ENCODE measurements at regions not wholly inside any gene's neighbourhood (a gene's known extent, or its start where the extent isn't known, plus 50 kb on each side); places are given as distances from the start of the nearest gene placed in this dataset.
"Not testable (repeated sequence)": the region's sequence is repeated elsewhere in the genome, so short reads cannot be mapped to it uniquely, and the experiment has no call there.

DNA sequence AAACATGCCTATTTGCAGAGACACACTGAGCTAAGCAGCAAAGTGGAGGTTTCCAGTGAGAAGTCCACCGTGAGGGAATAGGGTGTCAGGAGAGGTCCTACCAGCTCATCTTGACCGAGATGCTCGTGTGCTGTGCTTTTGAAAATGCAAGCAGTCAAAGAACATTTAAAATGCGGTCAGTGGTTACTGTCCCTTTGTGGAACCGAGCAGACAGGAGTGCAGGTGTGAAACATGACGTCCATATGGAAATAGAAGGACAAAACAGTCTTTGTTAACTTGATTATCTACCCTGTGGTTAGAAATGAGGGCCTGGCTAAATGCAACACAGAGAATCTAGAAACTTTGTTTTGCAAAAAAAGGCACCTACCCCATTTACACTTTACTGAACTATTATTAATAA is 473.3 kb downstream of the SPATA31A6 start:
- H4K20me1 ChIP-seq (ENCODE audit: insufficient read depth, low read length); ATAC-seq (ENCODE audit: insufficient read depth, low read depth); H2AFZ ChIP-seq (ENCODE audit: low read depth, low read length); H3K9me3 ChIP-seq (ENCODE audit: insufficient read depth, low read length, severe bottlenecking); H3K27ac ChIP-seq (ENCODE audit: low read length); H3K4me1 ChIP-seq (ENCODE audit: insufficient read depth, low read length); H3K27me3 ChIP-seq (ENCODE audit: insufficient read depth, low read length, poor library complexity); H3K4me2 ChIP-seq (ENCODE audit: insufficient read depth, low read length); H3K4me3 ChIP-seq (ENCODE audit: low read depth in 1 of 2, low read length in 2 of 2); H3K9ac ChIP-seq (ENCODE audit: low read depth, low read length); H3K79me2 ChIP-seq (ENCODE audit: insufficient read depth, low read length); H3K36me3 ChIP-seq (ENCODE audit: insufficient read depth, low read length); DNase-seq: not testable (repeated sequence)

GRCh38 chr9:42657496-42657895 is 474.0 kb downstream of the SPATA31A6 start:
- not testable (repeated sequence) for H3K27me3 ChIP-seq (ENCODE audit: insufficient read depth, low read length, poor library complexity); H4K20me1 ChIP-seq (ENCODE audit: insufficient read depth, low read length); H3K9me3 ChIP-seq (ENCODE audit: insufficient read depth, low read length, severe bottlenecking); DNase-seq; H3K27ac ChIP-seq (ENCODE audit: low read length); H2AFZ ChIP-seq (ENCODE audit: low read depth, low read length); H3K4me1 ChIP-seq (ENCODE audit: insufficient read depth, low read length); H3K79me2 ChIP-seq (ENCODE audit: insufficient read depth, low read length); H3K4me3 ChIP-seq (ENCODE audit: low read depth in 1 of 2, low read length in 2 of 2); H3K9ac ChIP-seq (ENCODE audit: low read depth, low read length); H3K36me3 ChIP-seq (ENCODE audit: insufficient read depth, low read length); ATAC-seq (ENCODE audit: insufficient read depth, low read depth); H3K4me2 ChIP-seq (ENCODE audit: insufficient read depth, low read length)

DNA sequence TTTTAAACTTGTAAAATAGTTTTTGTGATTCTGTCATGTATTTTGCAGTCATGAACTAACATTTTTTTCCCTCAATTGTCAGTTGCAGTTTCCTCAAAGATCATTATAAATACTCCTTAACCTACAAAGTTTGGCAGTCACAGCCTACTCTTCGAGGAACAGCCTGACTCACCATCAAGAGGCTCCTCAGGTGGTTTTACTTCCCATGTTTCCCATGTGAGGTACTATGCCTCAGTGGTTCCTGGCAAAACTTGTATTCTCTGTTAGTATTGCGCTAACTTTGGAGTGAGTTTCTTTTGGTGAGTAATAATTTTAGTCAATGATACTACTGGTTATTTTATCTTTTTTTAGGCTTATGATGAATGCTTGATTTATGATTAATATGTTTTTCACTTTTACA is 513.7 kb downstream of the SPATA31A6 start:
- H3K27ac ChIP-seq (ENCODE audit: low read length); H3K27me3 ChIP-seq (ENCODE audit: insufficient read depth, low read length, poor library complexity); H4K20me1 ChIP-seq (ENCODE audit: insufficient read depth, low read length); H3K36me3 ChIP-seq (ENCODE audit: insufficient read depth, low read length); DNase-seq; H3K9ac ChIP-seq (ENCODE audit: low read depth, low read length); H3K9me3 ChIP-seq (ENCODE audit: insufficient read depth, low read length, severe bottlenecking); H3K4me2 ChIP-seq (ENCODE audit: insufficient read depth, low read length); H3K79me2 ChIP-seq (ENCODE audit: insufficient read depth, low read length); H2AFZ ChIP-seq (ENCODE audit: low read depth, low read length); ATAC-seq (ENCODE audit: insufficient read depth, low read depth); H3K4me1 ChIP-seq (ENCODE audit: insufficient read depth, low read length); H3K4me3 ChIP-seq (ENCODE audit: low read depth in 1 of 2, low read length in 2 of 2): not testable (repeated sequence)

DNA sequence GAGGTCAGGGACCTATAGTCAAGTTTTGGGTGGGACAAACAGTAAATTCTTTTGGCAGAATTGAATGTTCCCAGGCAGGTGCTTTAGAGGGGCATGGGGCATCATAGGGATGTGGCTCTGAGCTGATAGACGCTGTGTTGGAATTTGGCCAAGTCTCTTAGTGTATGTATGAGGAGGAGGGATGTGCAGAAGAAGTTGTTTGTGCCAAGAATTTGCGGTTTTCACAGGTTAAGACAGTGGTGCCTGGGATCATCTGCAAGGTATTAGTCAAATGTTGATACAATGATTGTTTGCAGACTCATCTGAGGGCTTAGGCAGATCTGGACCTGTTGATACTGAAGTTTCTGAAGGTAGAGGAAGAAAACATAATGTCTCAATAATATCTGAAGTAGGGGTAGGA is 519.4 kb downstream of the SPATA31A6 start:
- H3K36me3 ChIP-seq (ENCODE audit: insufficient read depth, low read length); DNase-seq; ATAC-seq (ENCODE audit: insufficient read depth, low read depth); H2AFZ ChIP-seq (ENCODE audit: low read depth, low read length); H3K27ac ChIP-seq (ENCODE audit: low read length); H3K4me3 ChIP-seq (ENCODE audit: low read depth in 1 of 2, low read length in 2 of 2); H3K4me1 ChIP-seq (ENCODE audit: insufficient read depth, low read length); H4K20me1 ChIP-seq (ENCODE audit: insufficient read depth, low read length); H3K27me3 ChIP-seq (ENCODE audit: insufficient read depth, low read length, poor library complexity); H3K9ac ChIP-seq (ENCODE audit: low read depth, low read length); H3K9me3 ChIP-seq (ENCODE audit: insufficient read depth, low read length, severe bottlenecking); H3K79me2 ChIP-seq (ENCODE audit: insufficient read depth, low read length); H3K4me2 ChIP-seq (ENCODE audit: insufficient read depth, low read length): not testable (repeated sequence)

- not testable (repeated sequence) for ATAC-seq (ENCODE audit: insufficient read depth, low read depth); H3K9me3 ChIP-seq (ENCODE audit: insufficient read depth, low read length, severe bottlenecking); H3K4me2 ChIP-seq (ENCODE audit: insufficient read depth, low read length); H3K27me3 ChIP-seq (ENCODE audit: insufficient read depth, low read length, poor library complexity); H3K4me3 ChIP-seq (ENCODE audit: low read depth in 1 of 2, low read length in 2 of 2); H3K27ac ChIP-seq (ENCODE audit: low read length); H2AFZ ChIP-seq (ENCODE audit: low read depth, low read length); H3K36me3 ChIP-seq (ENCODE audit: insufficient read depth, low read length); H3K79me2 ChIP-seq (ENCODE audit: insufficient read depth, low read length); H3K9ac ChIP-seq (ENCODE audit: low read depth, low read length); H4K20me1 ChIP-seq (ENCODE audit: insufficient read depth, low read length); H3K4me1 ChIP-seq (ENCODE audit: insufficient read depth, low read length)
- DNase-seq, result peak; percentile 27
These were observed 541.7 kb downstream of the SPATA31A6 start for GRCh38 chr9:42724841-42725835.

Data from DND-41 (cell line).